GM21529 (cell line): ENCODE measurements at regions not wholly inside any gene's neighbourhood (a gene's known extent, or its start where the extent isn't known, plus 50 kb on each side); places are given as distances from the start of the nearest gene placed in this dataset.
"Not testable (repeated sequence)": the region's sequence is repeated elsewhere in the genome, so short reads cannot be mapped to it uniquely, and the experiment has no call there.

ENCODE experiments used
- ATAC-seq: cut with Tn5 transposase; IDR thresholded peaks from one replicate; pipeline ENCODE4 v1.9.1; 2021; ENCODE audit not compliant: unreplicated experiment

DNA sequence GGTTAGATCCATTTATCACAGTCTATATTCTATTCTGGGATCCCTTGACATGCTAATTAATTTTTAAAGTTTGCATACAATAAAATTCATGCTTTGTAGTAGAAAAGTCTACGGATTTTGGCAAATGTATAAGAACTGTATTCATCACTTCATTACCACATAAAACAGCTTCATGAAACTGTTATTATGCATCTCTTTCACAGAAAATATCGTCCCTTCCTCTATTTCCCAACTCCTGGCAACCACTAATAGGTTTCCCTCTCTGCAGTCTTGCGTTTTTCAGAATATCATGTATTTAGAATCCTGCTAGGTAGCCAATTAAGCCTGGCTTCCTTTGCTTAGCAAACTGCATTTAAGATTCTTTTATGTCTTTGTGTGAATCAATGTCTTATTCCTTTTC lies 441.3 kb upstream of the RGS17 start:
- ATAC-seq = no peak

DNA sequence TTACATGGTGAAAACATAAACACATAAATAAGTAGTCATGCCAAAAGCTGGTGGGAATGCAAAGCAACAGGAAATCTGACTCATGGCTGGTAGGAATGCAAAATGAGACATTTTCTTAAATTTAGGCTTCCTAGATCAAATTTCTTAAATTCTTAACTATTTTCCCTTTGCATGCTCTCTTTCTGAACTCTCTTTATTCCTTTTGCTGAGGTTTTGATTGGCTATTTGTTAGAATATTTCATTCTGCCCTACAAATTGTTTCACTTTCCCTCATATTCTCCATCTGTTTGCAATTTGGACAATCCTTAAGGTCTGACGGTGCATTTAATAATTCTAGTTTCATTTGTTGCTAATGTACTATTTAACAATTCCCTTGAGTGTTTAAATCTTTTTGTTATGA lies 437.5 kb upstream of the RGS17 start:
- ATAC-seq = no peak

- ATAC-seq = no peak
These were observed 433.7 kb upstream of the RGS17 start for GRCh38 chr6:153564803-153565202.

GRCh38 chr6:153563001-153563400 lies 431.9 kb upstream of the RGS17 start:
- ATAC-seq = no peak

DNA sequence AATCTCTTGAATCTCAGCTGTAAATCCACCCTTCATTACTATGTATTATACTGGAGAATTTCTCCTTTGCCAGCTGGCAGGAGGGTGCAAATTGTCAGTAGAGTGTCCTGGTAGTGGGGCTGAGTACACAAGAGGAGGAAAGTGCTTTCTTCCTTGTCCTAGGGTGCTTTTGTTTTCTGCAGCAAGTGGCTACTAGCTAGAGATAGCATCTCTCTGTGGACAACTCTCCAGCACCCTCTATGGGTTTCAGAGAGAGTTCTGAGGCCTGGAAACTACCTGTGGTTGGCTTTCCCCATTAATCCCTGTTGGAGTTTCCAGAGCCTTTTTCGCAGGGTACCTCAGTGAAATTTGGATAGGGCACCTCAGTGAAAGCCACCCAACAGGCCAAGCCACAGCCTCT lies 422.5 kb upstream of the RGS17 start:
- no peak for ATAC-seq

GRCh38 chr6:153539602-153540001 lies 408.5 kb upstream of the RGS17 start:
- no peak for ATAC-seq

GRCh38 chr6:153538491-153538890 lies 407.4 kb upstream of the RGS17 start:
- no peak for ATAC-seq

- no peak for ATAC-seq
These were observed 406.3 kb upstream of the RGS17 start for GRCh38 chr6:153537422-153537821.

- ATAC-seq = no peak
These were observed 395.4 kb upstream of the RGS17 start for GRCh38 chr6:153526479-153526878.

DNA sequence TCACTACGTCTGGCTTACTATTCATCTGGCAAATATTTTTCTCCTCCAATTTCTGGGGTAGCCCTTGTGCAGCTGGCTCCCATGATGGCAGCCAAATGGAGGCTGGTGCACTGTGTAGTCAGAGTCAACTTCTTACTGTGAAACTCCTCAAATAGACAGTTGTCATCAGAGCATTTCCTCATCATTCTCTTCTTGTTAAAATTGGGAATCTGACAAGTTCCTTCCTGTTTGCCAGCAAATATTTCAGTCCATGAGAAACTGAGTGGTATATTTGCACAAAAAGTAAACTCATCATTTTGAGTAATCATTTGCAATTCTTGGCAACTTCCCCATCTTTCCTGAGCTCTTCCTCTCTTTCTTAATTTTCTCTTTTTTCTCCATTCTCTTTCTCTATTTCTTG lies 394.9 kb upstream of the RGS17 start:
- ATAC-seq = no peak

- ATAC-seq = no peak
These were observed 392.3 kb upstream of the RGS17 start for GRCh38 chr6:153523390-153523789.

GRCh38 chr6:153511896-153512496 lies 380.9 kb upstream of the RGS17 start:
- peak; percentile 92 for ATAC-seq

GRCh38 chr6:153503810-153504209 lies 372.7 kb upstream of the RGS17 start:
- ATAC-seq = no peak

DNA sequence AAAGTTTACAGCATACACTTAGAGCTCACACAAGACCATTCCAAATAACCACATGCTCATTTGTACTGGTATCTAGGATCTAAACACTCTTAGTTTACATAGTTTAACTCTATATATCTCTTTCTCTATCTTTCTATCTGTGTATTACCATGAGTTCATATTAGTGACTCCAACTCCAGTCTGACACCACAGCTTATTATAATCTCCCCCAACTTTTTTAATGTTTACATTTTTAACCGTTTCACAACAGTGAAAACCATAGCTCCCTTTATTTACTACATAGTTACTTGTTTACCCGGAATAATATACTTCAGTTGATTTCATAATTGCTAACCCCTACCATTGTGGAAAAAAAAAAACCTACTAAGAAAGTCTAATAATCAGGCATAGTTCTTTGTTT lies 362.4 kb upstream of the RGS17 start:
- ATAC-seq = no peak

DNA sequence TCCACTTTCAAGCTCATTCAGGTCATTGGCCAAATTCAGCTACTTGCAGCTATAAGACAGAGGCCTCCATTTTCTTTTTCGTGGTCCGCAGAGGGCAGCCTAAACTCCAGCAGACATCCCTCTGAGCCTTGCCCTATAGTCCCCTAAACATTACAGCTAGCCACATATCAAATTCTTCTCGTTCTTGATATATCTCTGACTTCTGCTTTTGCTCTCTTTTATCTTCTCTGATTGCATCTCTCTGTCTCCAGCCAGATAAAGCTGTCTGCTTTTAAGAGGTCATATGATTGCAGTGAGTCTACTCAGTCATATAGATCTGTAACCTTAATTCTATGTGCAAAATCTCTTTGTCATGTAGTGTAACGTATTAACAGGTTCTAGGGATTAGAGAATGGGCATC lies 358.4 kb upstream of the RGS17 start:
- no peak for ATAC-seq

- no peak for ATAC-seq
These were observed 357.2 kb upstream of the RGS17 start for GRCh38 chr6:153488267-153488666.

GRCh38 chr6:153485072-153485471 lies 354.0 kb upstream of the RGS17 start:
- no peak for ATAC-seq

GRCh38 chr6:153484056-153484455 lies 353.0 kb upstream of the RGS17 start:
- no peak for ATAC-seq

- ATAC-seq = no peak
These were observed 345.2 kb upstream of the RGS17 start for GRCh38 chr6:153476243-153476642.

GRCh38 chr6:153465050-153465449 lies 334.0 kb upstream of the RGS17 start:
- ATAC-seq = no peak

GRCh38 chr6:153449279-153449678 lies 318.2 kb upstream of the RGS17 start:
- ATAC-seq = no peak

GRCh38 chr6:153442749-153443148 lies 311.7 kb upstream of the RGS17 start:
- ATAC-seq = not testable (repeated sequence)

GRCh38 chr6:153442096-153442495 lies 311.0 kb upstream of the RGS17 start:
- no peak for ATAC-seq

GRCh38 chr6:153437193-153437592 lies 306.1 kb upstream of the RGS17 start:
- no peak for ATAC-seq
